ENCODE measurements at regions not wholly inside any gene's neighbourhood (a gene's known extent, or its start where the extent isn't known, plus 50 kb on each side); places are given as distances from the start of the nearest gene placed in this dataset.

GRCh38 chr6:8530785-8531435 lies 95.6 kb upstream of the SLC35B3 start:
- DNase-seq (ENCODE audit: low read depth) = no peak

GRCh38 chr6:8529250-8529649 lies 93.9 kb upstream of the SLC35B3 start:
- no peak for DNase-seq (ENCODE audit: low read depth)

GRCh38 chr6:8527818-8528217 lies 92.5 kb upstream of the SLC35B3 start:
- no peak for DNase-seq (ENCODE audit: low read depth)

- no peak for DNase-seq (ENCODE audit: low read depth)
These were observed 91.3 kb upstream of the SLC35B3 start for GRCh38 chr6:8526624-8527023.

- no peak for DNase-seq (ENCODE audit: low read depth)
These were observed 90.0 kb upstream of the SLC35B3 start for GRCh38 chr6:8525370-8525769.

GRCh38 chr6:8513174-8513573 lies 77.8 kb upstream of the SLC35B3 start:
- DNase-seq (ENCODE audit: low read depth) = no peak

- DNase-seq (ENCODE audit: low read depth) = no peak
These were observed 71.9 kb upstream of the SLC35B3 start for GRCh38 chr6:8507286-8507685.

GRCh38 chr6:8506126-8506525 lies 70.8 kb upstream of the SLC35B3 start:
- no peak for DNase-seq (ENCODE audit: low read depth)

GRCh38 chr6:8499540-8499939 lies 64.2 kb upstream of the SLC35B3 start:
- DNase-seq (ENCODE audit: low read depth) = no peak

GRCh38 chr6:8494730-8495129 lies 59.4 kb upstream of the SLC35B3 start:
- no peak for DNase-seq (ENCODE audit: low read depth)

GRCh38 chr6:8492536-8493133 lies 57.3 kb upstream of the SLC35B3 start:
- no peak for DNase-seq (ENCODE audit: low read depth)

All from stimulated activated CD8-positive, alpha-beta memory T cell treated with anti-CD3 and anti-CD28 coated beads, Interleukin-12 subunit alpha, Interleukin-12 subunit beta, amount 100 ng/mL, for 4 hours (primary cell).